CD8-positive, alpha-beta memory T cell (primary cell): ENCODE measurements at regions not wholly inside any gene's neighbourhood (a gene's known extent, or its start where the extent isn't known, plus 50 kb on each side); places are given as distances from the start of the nearest gene placed in this dataset.

Source experiments
- CTCF ChIA-PET: fragments of 350-600 bp; sonication (Branson Sonifier 250); formaldehyde crosslinking; loops from one replicate; lab custom pipeline; 2021; ENCODE audit warnings: antibody characterized with exemption; lab: Charles Lee
- POLR2A ChIA-PET: fragments of 350-600 bp; sonication (Branson Sonifier 250); formaldehyde crosslinking; loops from one replicate; lab custom pipeline; 2021; ENCODE audit warnings: antibody characterized with exemption; lab: Charles Lee
- DNase-seq, 5 donors: peaks; one replicate each; pipeline versions ENCODE4 v3.0.0 to v3.0.0-alpha.2; 2020 to 2022; ENCODE audit warnings: mixed read lengths in 1 of 5
- H3K27ac ChIP-seq: one replicate; pipeline ENCODE4 v1.7.0; 2013; ENCODE audit warnings: low read depth, mild to moderate bottlenecking, low read length, moderate library complexity
- H3K27me3 ChIP-seq: 2 replicates; pipeline ENCODE4 v1.7.0; 2013; ENCODE audit warnings: low read length, mild to moderate bottlenecking; ENCODE audit not compliant: insufficient read depth, poor library complexity, severe bottlenecking
- H3K36me3 ChIP-seq: 2 replicates; pipeline ENCODE4 v1.7.0; 2013; ENCODE audit warnings: mild to moderate bottlenecking, low read length, moderate library complexity; ENCODE audit not compliant: insufficient read depth
- H3K4me1 ChIP-seq: 2 replicates; pipeline ENCODE4 v1.7.0; 2013; ENCODE audit warnings: mild to moderate bottlenecking, low read length, moderate library complexity; ENCODE audit not compliant: insufficient read depth
- H3K4me3 ChIP-seq: 2 replicates; pipeline ENCODE4 v1.7.0; 2013; ENCODE audit warnings: mild to moderate bottlenecking, low read length
- H3K9me3 ChIP-seq: 2 replicates; pipeline ENCODE4 v1.7.0; 2013; ENCODE audit warnings: mild to moderate bottlenecking, low read length
- H3K27ac Mint-ChIP-seq, 8 donors: one replicate each; pipeline ENCODE4 v1.8.0; 2020 to 2021; ENCODE audit warnings: mixed read lengths in 8 of 8, mild to moderate bottlenecking in 6 of 8, inconsistent platforms in 3 of 8, moderate library complexity in 3 of 8
- H3K27me3 Mint-ChIP-seq, 2 donors: one replicate each; pipeline ENCODE4 v1.8.0; 2020 to 2021; ENCODE audit warnings: mixed read lengths in 2 of 2, mild to moderate bottlenecking in 1 of 2, moderate library complexity in 1 of 2
- H3K36me3 Mint-ChIP-seq, 3 donors: one replicate each; pipeline ENCODE4 v1.8.0; 2020 to 2021; ENCODE audit warnings: mixed read lengths in 3 of 3, inconsistent platforms in 1 of 3, mild to moderate bottlenecking in 1 of 3
- H3K4me1 Mint-ChIP-seq, 3 donors: one replicate each; pipeline ENCODE4 v1.8.0; 2020 to 2021; ENCODE audit warnings: mixed read lengths in 3 of 3, inconsistent platforms in 1 of 3, mild to moderate bottlenecking in 1 of 3
- H3K4me3 Mint-ChIP-seq, 7 donors: one replicate each; pipeline ENCODE4 v1.8.0; 2020 to 2021; ENCODE audit warnings: mixed read lengths in 7 of 7, mild to moderate bottlenecking in 6 of 7, moderate library complexity in 4 of 7, inconsistent platforms in 2 of 7
- H3K9me3 Mint-ChIP-seq, 5 donors: one replicate each; pipeline ENCODE4 v1.8.0; 2020 to 2022; ENCODE audit warnings: mixed read lengths in 5 of 5, mild to moderate bottlenecking in 3 of 5, moderate library complexity in 2 of 5, inconsistent platforms in 1 of 5

- no peaks in the 10 kb centered on the region for H3K27me3 ChIP-seq
- H3K4me1 ChIP-seq: no peaks in the 10 kb centered on the region
- H3K36me3 ChIP-seq: no peaks in the 10 kb centered on the region
- H3K27ac Mint-ChIP-seq: no peak overlapping the region
- no peak overlapping the region for H3K4me3 ChIP-seq
- peaks cover 2 to 28% (median 9%) of the 10 kb centered on the region in 5 donors for H3K9me3 Mint-ChIP-seq
- DNase-seq: no peak
- POLR2A ChIA-PET: no interaction called here
- H3K9me3 ChIP-seq: no peaks in the 10 kb centered on the region
- CTCF ChIA-PET: no interaction called here
- H3K27ac ChIP-seq: no peak overlapping the region
- no peaks in the 10 kb centered on the region for H3K36me3 Mint-ChIP-seq
- H3K27me3 Mint-ChIP-seq: no peaks in the 10 kb centered on the region
- H3K4me1 Mint-ChIP-seq: no peaks in the 10 kb centered on the region
- H3K4me3 Mint-ChIP-seq: no peak overlapping the region
These were observed 1228.8 kb upstream of the TENM4 start for GRCh38 chr11:80669620-80670019.

- no peak for DNase-seq
- Mint-ChIP-seq H3K27ac (no peak overlapping the region), H3K27me3 (no peaks in the 10 kb centered on the region), H3K4me1 (no peaks in the 10 kb centered on the region), H3K4me3 (no peak overlapping the region), H3K36me3 (no peaks in the 10 kb centered on the region), H3K9me3 (peaks cover 2 to 25% (median 15%) of the 10 kb centered on the region in 5 donors)
- Histone ChIP-seq H3K27me3 (no peaks in the 10 kb centered on the region), H3K9me3 (no peaks in the 10 kb centered on the region), H3K36me3 (no peaks in the 10 kb centered on the region), H3K4me1 (no peaks in the 10 kb centered on the region), H3K4me3 (no peak overlapping the region), H3K27ac (no peak overlapping the region)
- ChIA-PET POLR2A (no interaction called here), CTCF (no interaction called here)
These were observed 1227.2 kb upstream of the TENM4 start for GRCh38 chr11:80668039-80668438.

- no peak overlapping the region for H3K27ac ChIP-seq
- CTCF ChIA-PET: no interaction called here
These were observed 1215.0 kb upstream of the TENM4 start for GRCh38 chr11:80655834-80656233.

GRCh38 chr11:80650966-80651365 lies 1210.1 kb upstream of the TENM4 start:
- POLR2A ChIA-PET: no interaction called here
- DNase-seq: no peak
- no peak overlapping the region for H3K4me3 Mint-ChIP-seq
- CTCF ChIA-PET: no interaction called here
- Histone ChIP-seq H3K4me1 (no peaks in the 10 kb centered on the region), H3K27ac (no peak overlapping the region), H3K36me3 (no peaks in the 10 kb centered on the region), H3K9me3 (no peaks in the 10 kb centered on the region), H3K4me3 (no peak overlapping the region), H3K27me3 (no peaks in the 10 kb centered on the region)
- no peaks in the 10 kb centered on the region for H3K36me3 Mint-ChIP-seq
- no peaks in the 10 kb centered on the region for H3K27me3 Mint-ChIP-seq
- no peak overlapping the region for H3K27ac Mint-ChIP-seq
- no peaks in the 10 kb centered on the region for H3K4me1 Mint-ChIP-seq
- peaks cover 5 to 39% (median 14%) of the 10 kb centered on the region in 5 donors for H3K9me3 Mint-ChIP-seq

More at GRCh38 chr11:80655834-80656233, 1215.0 kb upstream of the TENM4 start:
- Histone ChIP-seq H3K27me3 (no peaks in the 10 kb centered on the region), H3K36me3 (no peaks in the 10 kb centered on the region), H3K4me1 (no peaks in the 10 kb centered on the region), H3K4me3 (no peak overlapping the region), H3K9me3 (no peaks in the 10 kb centered on the region)
- H3K27me3 Mint-ChIP-seq: no peaks in the 10 kb centered on the region
- no peak overlapping the region for H3K27ac Mint-ChIP-seq
- H3K4me3 Mint-ChIP-seq: no peak overlapping the region
- POLR2A ChIA-PET: no interaction called here
- no peaks in the 10 kb centered on the region for H3K36me3 Mint-ChIP-seq
- H3K4me1 Mint-ChIP-seq: no peaks in the 10 kb centered on the region
- H3K9me3 Mint-ChIP-seq: peaks cover 5 to 30% (median 17%) of the 10 kb centered on the region in 5 donors
- no peak for DNase-seq

- ChIA-PET POLR2A (no interaction called here), CTCF (no interaction called here)
- H3K36me3 Mint-ChIP-seq: no peaks in the 10 kb centered on the region
- H3K4me3 ChIP-seq: no peak overlapping the region
- no peak overlapping the region for H3K4me3 Mint-ChIP-seq
- H3K9me3 Mint-ChIP-seq: peaks cover 4 to 42% (median 16%) of the 10 kb centered on the region in 5 donors
- H3K9me3 ChIP-seq: no peaks in the 10 kb centered on the region
- no peaks in the 10 kb centered on the region for H3K4me1 Mint-ChIP-seq
- H3K27ac ChIP-seq: no peak overlapping the region
- H3K36me3 ChIP-seq: no peaks in the 10 kb centered on the region
- no peak for DNase-seq
- H3K27ac Mint-ChIP-seq: no peak overlapping the region
- no peaks in the 10 kb centered on the region for H3K27me3 Mint-ChIP-seq
- no peaks in the 10 kb centered on the region for H3K4me1 ChIP-seq
- no peaks in the 10 kb centered on the region for H3K27me3 ChIP-seq
These were observed 1208.4 kb upstream of the TENM4 start for GRCh38 chr11:80649186-80649585.

GRCh38 chr11:80638296-80638695 lies 1197.5 kb upstream of the TENM4 start:
- Histone ChIP-seq H3K4me3 (no peak overlapping the region), H3K4me1 (no peaks in the 10 kb centered on the region), H3K9me3 (no peaks in the 10 kb centered on the region), H3K36me3 (no peaks in the 10 kb centered on the region), H3K27me3 (no peaks in the 10 kb centered on the region), H3K27ac (no peak overlapping the region)
- no peaks in the 10 kb centered on the region for H3K36me3 Mint-ChIP-seq
- no peak overlapping the region for H3K4me3 Mint-ChIP-seq
- no peak for DNase-seq
- H3K27me3 Mint-ChIP-seq: no peaks in the 10 kb centered on the region
- ChIA-PET POLR2A (no interaction called here), CTCF (no interaction called here)
- H3K4me1 Mint-ChIP-seq: no peaks in the 10 kb centered on the region
- H3K9me3 Mint-ChIP-seq: peaks cover 5 to 43% (median 15%) of the 10 kb centered on the region in 5 donors
- no peak overlapping the region for H3K27ac Mint-ChIP-seq

- CTCF ChIA-PET: no interaction called here
- H3K9me3 ChIP-seq: no peaks in the 10 kb centered on the region
- no peaks in the 10 kb centered on the region for H3K36me3 Mint-ChIP-seq
- POLR2A ChIA-PET: no interaction called here
- no peak for DNase-seq
- H3K27ac ChIP-seq: no peak overlapping the region
- no peaks in the 10 kb centered on the region for H3K36me3 ChIP-seq
- no peaks in the 10 kb centered on the region for H3K27me3 Mint-ChIP-seq
- H3K27me3 ChIP-seq: no peaks in the 10 kb centered on the region
- no peak overlapping the region for H3K4me3 ChIP-seq
- H3K4me1 ChIP-seq: no peaks in the 10 kb centered on the region
- H3K4me3 Mint-ChIP-seq: no peak overlapping the region
- H3K27ac Mint-ChIP-seq: no peak overlapping the region
- peaks cover 5 to 40% (median 15%) of the 10 kb centered on the region in 5 donors for H3K9me3 Mint-ChIP-seq
- H3K4me1 Mint-ChIP-seq: no peaks in the 10 kb centered on the region
These were observed 1196.7 kb upstream of the TENM4 start for GRCh38 chr11:80637571-80637970.

GRCh38 chr11:80636999-80637398 lies 1196.2 kb upstream of the TENM4 start:
- Mint-ChIP-seq H3K4me1 (no peaks in the 10 kb centered on the region), H3K4me3 (no peak overlapping the region), H3K9me3 (peaks cover 3 to 40% (median 12%) of the 10 kb centered on the region in 5 donors), H3K27ac (no peak overlapping the region), H3K36me3 (no peaks in the 10 kb centered on the region), H3K27me3 (no peaks in the 10 kb centered on the region)
- Histone ChIP-seq H3K4me1 (no peaks in the 10 kb centered on the region), H3K36me3 (no peaks in the 10 kb centered on the region), H3K27me3 (no peaks in the 10 kb centered on the region), H3K9me3 (no peaks in the 10 kb centered on the region), H3K4me3 (no peak overlapping the region), H3K27ac (no peak overlapping the region)
- CTCF ChIA-PET: no interaction called here
- POLR2A ChIA-PET: no interaction called here
- DNase-seq: no peak

- Mint-ChIP-seq H3K4me1 (no peaks in the 10 kb centered on the region), H3K27me3 (no peaks in the 10 kb centered on the region), H3K27ac (no peak overlapping the region), H3K9me3 (peaks cover 0 to 27% (median 9%) of the 10 kb centered on the region in 5 donors), H3K36me3 (no peaks in the 10 kb centered on the region), H3K4me3 (no peak overlapping the region)
- Histone ChIP-seq H3K4me3 (no peak overlapping the region), H3K36me3 (no peaks in the 10 kb centered on the region), H3K9me3 (no peaks in the 10 kb centered on the region), H3K4me1 (no peaks in the 10 kb centered on the region), H3K27me3 (no peaks in the 10 kb centered on the region), H3K27ac (no peak overlapping the region)
- CTCF ChIA-PET: no interaction called here
- POLR2A ChIA-PET: no interaction called here
- DNase-seq: no peak
These were observed 1194.3 kb upstream of the TENM4 start for GRCh38 chr11:80635178-80635577.
